ENCODE measurements at regions not wholly inside any gene's neighbourhood (a gene's known extent, or its start where the extent isn't known, plus 50 kb on each side); places are given as distances from the start of the nearest gene placed in this dataset.

- FAIRE-seq (no peak), DNase-seq (ENCODE audit: low read depth, low spot score) (peak; percentile 29)
- dilution Hi-C loops (cut with MboI; ENCODE audit: extremely low pct_ligation_motif_present, low sequenced_read_pairs), result no loop called here
- ChIA-PET CTCF (interaction anchor here (0.9 kb wide), 1 partner anchor 176 kb away, joined by 8 read pairs; no protein-coding TSS in a partner anchor), POLR2A (no interaction called here)
- Histone ChIP-seq H3K9me3 (replicated peaks; ENCODE audit: control insufficient read depth, insufficient read depth, low read length) (no peaks in the 10 kb centered on the region), H3K9ac (replicated peaks; ENCODE audit: extremely low read depth, insufficient read depth, low read length) (no peak overlapping the region), H3K27me3 (ENCODE audit: control insufficient read depth in 2 of 2, insufficient read depth in 2 of 2, low read length in 2 of 2) (no peaks in the 10 kb centered on the region), H3K4me2 (ENCODE audit: insufficient read depth, low read length) (no peak overlapping the region), H3K9me1 (replicated peaks; ENCODE audit: control insufficient read depth, extremely low read depth, insufficient read depth, low read length) (no peaks in the 10 kb centered on the region), H3K4me3 (replicated peaks in 1 of 3; ENCODE audit: insufficient read depth in 1 of 3, low read depth in 1 of 3, low read length in 3 of 3) (no peak overlapping the region), H4K20me1 (replicated peaks; ENCODE audit: control insufficient read depth, extremely low read depth, insufficient read depth, low read length) (no peaks in the 10 kb centered on the region), H2AFZ (ENCODE audit: low read depth, low read length) (no peak overlapping the region), H3K79me2 (ENCODE audit: control insufficient read depth, insufficient read depth, low read length) (no peaks in the 10 kb centered on the region), H3K27ac (ENCODE audit: insufficient read depth, low read depth, low read length) (no peak overlapping the region), H3K4me1 (ENCODE audit: control insufficient read depth, extremely low read depth, insufficient read depth, low read length) (no peaks in the 10 kb centered on the region), H3K36me3 (ENCODE audit: control insufficient read depth in 2 of 2, extremely low read depth in 1 of 2, insufficient read depth in 2 of 2, low read length in 2 of 2) (no peaks in the 10 kb centered on the region)
- TF ChIP-seq CTCF (IDR thresholded peaks at IDR 0.05; ENCODE audit: extremely low read depth in 1 of 2, insufficient read depth in 1 of 2, low read depth in 1 of 2, low read length in 2 of 2) (peak in 1 of 2 donors; percentile 22), GATA2 (IDR thresholded peaks at IDR 0.05; ENCODE audit: insufficient read depth, insufficient read length, low read depth, low read length) (no peak)
- intact Hi-C loops (cut with micrococcal nuclease), result no loop called here
- BruUV-seq (replicated peaks), result no TSS peak
These were observed 129.1 kb upstream of the FBN2 start for GRCh38 chr5:128667152-128667551.

GRCh38 chr5:128667751-128668150 lies 129.7 kb upstream of the FBN2 start:
- H3K27ac ChIP-seq (ENCODE audit: insufficient read depth, low read depth, low read length), result no peak overlapping the region
- dilution Hi-C loops (cut with MboI; ENCODE audit: extremely low pct_ligation_motif_present, low sequenced_read_pairs) (no loop called here), intact Hi-C loops (cut with micrococcal nuclease) (no loop called here)
- TF ChIP-seq POLR2AphosphoS5 (IDR thresholded peaks at IDR 0.05; ENCODE audit: insufficient read depth, low read depth, low read length) (no peak), EZH2 (IDR thresholded peaks at IDR 0.05; ENCODE audit: borderline replicate concordance, low read depth, low read length, severe bottlenecking) (no peak), CTCF (IDR thresholded peaks at IDR 0.05; ENCODE audit: extremely low read depth in 1 of 2, insufficient read depth in 1 of 2, low read depth in 1 of 2, low read length in 2 of 2) (no peak), JUN (IDR thresholded peaks at IDR 0.05; ENCODE audit: borderline replicate concordance, insufficient read depth, insufficient read length, low read depth) (no peak), POLR2A (IDR thresholded peaks at IDR 0.05; ENCODE audit: low read depth, low read length) (no peak), MYC (IDR thresholded peaks at IDR 0.05; ENCODE audit: low read depth, low read length) (no peak), MAX (IDR thresholded peaks at IDR 0.05; ENCODE audit: insufficient read depth, insufficient read length) (no peak), GATA2 (IDR thresholded peaks at IDR 0.05; ENCODE audit: insufficient read depth, insufficient read length, low read depth, low read length) (no peak), FOS (IDR thresholded peaks at IDR 0.05; ENCODE audit: borderline replicate concordance, insufficient read depth, low read length) (no peak)
- DNase-seq (ENCODE audit: low read depth, low spot score) (no peak), FAIRE-seq (no peak)
- no peak overlapping the region for H2AFZ ChIP-seq (ENCODE audit: low read depth, low read length)
- no peaks in the 10 kb centered on the region for H3K36me3 ChIP-seq (ENCODE audit: control insufficient read depth in 2 of 2, extremely low read depth in 1 of 2, insufficient read depth in 2 of 2, low read length in 2 of 2)
- H3K4me1 ChIP-seq (ENCODE audit: control insufficient read depth, extremely low read depth, insufficient read depth, low read length), result no peaks in the 10 kb centered on the region
- H3K27me3 ChIP-seq (ENCODE audit: control insufficient read depth in 2 of 2, insufficient read depth in 2 of 2, low read length in 2 of 2), result no peaks in the 10 kb centered on the region
- H3K9me3 ChIP-seq (replicated peaks; ENCODE audit: control insufficient read depth, insufficient read depth, low read length), result no peaks in the 10 kb centered on the region
- H3K79me2 ChIP-seq (ENCODE audit: control insufficient read depth, insufficient read depth, low read length), result no peaks in the 10 kb centered on the region
- H3K4me3 ChIP-seq (replicated peaks in 1 of 3; ENCODE audit: insufficient read depth in 1 of 3, low read depth in 1 of 3, low read length in 3 of 3), result no peak overlapping the region
- CTCF ChIA-PET, result interaction anchor here (0.9 kb wide), 1 partner anchor 175 kb away, joined by 8 read pairs; no protein-coding TSS in a partner anchor
- BruUV-seq (replicated peaks), result no TSS peak
- no peaks in the 10 kb centered on the region for H4K20me1 ChIP-seq (replicated peaks; ENCODE audit: control insufficient read depth, extremely low read depth, insufficient read depth, low read length)
- H3K9ac ChIP-seq (replicated peaks; ENCODE audit: extremely low read depth, insufficient read depth, low read length), result no peak overlapping the region
- POLR2A ChIA-PET, result no interaction called here
- H3K9me1 ChIP-seq (replicated peaks; ENCODE audit: control insufficient read depth, extremely low read depth, insufficient read depth, low read length), result no peaks in the 10 kb centered on the region
- H3K4me2 ChIP-seq (ENCODE audit: insufficient read depth, low read length), result no peak overlapping the region

Data from endothelial cell of umbilical vein (primary cell).